SKM-1 treated with dmso at 0.1 percent for 144 hours (cell line): ENCODE measurements at regions not wholly inside any gene's neighbourhood (a gene's known extent, or its start where the extent isn't known, plus 50 kb on each side); places are given as distances from the start of the nearest gene placed in this dataset.
A peak's percentile ranks its signal among the peaks of the same experiment; 100 is the strongest.

Experiments
- DNase-seq: peaks from one replicate; lab custom pipeline; 2025; ENCODE audit not compliant: unreplicated experiment; lab: John Stamatoyannopoulos, UW

DNA sequence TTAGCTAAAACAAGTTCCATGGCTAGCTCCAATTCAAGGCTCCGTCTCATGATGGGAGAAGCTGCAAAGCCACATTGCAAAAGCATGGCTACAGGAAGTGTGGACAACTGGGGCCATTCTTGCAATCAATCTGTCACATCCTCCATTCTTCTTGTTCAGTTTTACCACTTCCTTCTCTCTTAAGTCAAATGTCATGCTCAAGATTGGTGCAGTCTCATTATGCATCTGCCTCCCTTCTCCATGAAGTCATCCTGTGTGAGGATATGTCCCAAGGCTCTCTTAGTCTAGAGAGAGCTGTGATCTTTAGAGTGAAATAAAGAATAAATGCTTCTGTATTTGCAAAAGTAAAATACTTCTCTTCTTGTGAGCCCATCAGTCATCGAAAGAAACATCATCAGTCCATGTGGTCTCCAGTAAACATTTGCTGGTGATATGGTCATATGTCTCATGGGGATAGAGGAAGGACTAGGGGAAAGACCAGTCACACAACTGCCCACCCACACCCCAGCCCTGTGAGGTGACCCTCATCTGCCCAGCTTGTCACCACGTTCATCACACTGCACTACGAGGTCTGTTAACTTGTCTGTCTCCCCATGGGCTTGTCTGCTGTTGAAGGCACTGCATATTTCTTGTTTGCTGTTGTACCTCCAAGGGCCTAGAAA is 303.0 kb downstream of the NUAK1 start:
- DNase-seq = peak; percentile 74

DNA sequence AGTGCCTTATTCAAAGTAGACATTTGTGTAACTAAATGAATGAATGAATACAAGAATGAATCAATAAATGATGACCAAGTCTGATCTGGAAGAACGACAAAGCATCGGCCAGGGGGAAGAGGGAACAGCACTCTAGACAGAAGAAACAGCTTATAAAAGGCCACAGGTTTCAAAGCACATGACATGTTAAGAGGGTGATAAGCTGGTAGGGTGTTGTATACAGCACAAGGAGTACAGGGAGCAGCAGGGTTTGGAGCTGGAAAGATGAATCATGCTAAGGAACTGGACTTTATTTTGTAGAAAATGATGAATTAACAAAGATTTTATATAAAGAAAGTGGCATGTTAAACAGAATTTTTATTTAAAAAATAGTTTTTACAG is 302.5 kb downstream of the NUAK1 start:
- DNase-seq = no peak

DNA sequence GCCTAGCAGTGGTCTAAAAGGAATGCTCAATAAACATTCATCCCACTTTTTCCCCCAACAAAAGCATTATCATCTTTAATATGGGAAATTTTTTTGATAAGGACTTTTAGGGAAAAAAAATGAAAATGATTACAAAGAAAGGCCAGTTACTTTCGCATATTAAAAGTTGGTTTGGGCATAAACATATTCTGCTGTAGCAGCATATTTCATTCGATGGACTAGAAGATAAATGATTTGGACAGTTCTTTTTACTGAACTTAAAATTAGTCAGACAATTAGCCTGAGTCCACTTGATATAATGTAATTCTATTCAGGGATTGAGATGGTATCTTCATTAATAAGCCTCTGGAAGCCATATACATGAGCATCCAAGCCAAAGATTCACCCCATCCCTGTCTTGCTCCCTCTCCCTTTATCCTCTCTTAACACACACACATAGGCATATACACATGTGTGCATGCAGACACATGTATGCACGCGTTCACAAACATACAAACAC is 299.1 kb downstream of the NUAK1 start:
- no peak for DNase-seq

DNA sequence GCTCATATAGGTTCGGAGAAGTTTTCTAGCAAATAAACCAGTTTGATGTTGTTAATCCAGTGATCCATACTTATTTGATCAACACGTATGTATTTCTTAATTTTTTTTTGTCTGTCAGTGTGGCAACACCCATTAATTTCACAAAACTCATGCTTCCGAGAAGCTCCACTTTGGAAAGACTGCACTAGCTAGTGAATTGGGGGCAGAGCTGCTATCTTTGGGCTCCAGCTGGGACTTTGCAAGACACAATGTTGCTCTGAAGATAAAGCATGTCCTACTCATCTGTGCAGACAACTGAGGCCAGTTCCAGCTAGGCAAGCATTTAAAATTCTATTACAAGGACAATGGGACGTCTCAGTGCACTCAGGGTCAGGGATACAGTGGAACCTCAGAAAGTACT is 298.4 kb downstream of the NUAK1 start:
- no peak for DNase-seq

DNA sequence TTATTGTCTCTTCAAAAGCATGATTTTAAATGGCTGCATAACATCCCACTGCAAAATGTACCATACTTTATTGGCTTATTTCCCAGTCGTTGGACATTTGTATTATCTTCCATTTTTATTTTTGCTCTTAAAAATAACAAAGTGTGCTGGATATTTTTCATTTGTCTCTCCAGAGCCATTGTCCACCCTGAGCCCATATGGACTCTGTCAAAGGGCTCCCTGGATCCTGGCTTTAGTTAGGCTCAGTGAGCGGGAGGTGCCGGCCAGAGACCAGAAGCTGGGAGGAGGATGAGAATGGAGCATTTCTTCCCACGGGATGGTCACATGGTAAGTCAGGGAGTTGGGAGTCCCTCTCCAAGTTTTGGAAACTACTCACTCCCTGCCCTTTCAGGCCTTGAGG is 296.9 kb downstream of the NUAK1 start:
- DNase-seq = no peak

DNA sequence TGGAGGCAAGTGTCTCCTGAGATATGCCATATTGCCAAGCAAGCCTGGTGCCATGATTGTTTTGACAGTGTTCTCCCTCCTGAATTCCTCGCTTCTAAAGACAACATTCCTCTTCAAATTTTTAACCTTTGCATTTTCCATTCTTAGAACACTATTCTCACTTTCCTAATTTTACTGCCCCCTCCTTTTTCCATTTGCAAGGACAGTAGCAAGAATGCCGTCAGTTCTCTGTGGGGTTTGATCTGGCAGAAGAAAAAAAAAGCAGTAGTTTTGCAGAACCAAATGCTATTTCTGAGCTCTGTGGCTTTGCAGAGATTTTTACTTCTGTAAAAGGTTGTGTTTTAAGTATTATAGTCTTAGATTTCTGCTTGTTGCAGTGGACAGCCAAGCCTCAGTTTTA is 295.2 kb downstream of the NUAK1 start:
- no peak for DNase-seq

DNA sequence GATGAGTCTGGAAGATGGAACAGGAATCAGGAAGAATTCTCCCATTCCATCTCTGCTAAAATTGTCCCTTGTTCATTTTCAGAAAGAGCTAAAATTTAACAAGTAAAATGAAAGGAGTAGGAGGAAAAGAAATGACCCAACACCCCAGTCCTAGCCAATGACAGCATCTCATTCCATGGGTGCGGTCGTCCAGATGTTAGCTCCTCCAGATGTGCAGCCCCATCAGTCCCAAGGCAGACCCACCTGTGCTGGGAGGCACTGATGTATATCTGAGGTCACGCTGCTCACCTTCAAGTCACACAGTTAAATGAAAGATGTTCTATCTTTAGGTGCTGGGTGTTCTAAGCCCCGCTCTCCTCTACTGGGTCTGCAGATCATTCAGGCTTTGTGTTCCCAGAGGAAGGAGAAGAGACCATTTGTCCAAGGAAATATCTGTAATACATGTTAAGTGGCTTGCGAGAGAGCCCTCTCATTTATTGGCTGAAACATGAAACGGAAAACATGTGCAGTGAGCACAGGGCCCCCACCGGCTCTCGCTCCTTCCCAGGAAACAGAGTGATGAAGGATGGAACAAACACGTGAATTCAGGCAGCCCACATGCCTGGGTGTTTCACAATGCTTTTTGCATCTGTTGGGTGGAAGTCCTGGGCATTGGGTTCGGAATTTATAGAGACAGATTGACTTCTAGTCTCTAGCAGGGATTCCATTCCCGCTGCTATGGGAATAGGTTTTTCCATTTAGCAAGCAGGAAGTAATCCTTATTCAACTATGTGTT is 294.6 kb downstream of the NUAK1 start:
- no peak for DNase-seq

DNA sequence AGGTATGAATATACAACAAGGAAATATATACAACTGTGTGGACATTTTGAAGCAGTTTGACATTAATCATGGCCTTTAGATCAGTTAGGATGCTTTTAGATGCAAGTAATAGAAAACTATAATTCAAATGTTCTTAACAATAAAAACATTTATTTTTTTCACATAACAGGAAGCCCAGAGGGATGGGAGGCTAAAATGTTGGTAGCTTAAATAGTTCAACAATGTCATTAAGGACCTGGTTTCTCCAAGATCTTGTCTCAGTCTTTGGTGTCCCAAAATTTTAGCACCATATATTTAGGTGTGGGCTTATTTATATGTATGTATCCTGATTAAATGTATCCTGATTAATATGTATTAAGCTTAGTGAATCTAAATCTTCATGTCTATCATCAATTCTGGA is 292.4 kb downstream of the NUAK1 start:
- no peak for DNase-seq

DNA sequence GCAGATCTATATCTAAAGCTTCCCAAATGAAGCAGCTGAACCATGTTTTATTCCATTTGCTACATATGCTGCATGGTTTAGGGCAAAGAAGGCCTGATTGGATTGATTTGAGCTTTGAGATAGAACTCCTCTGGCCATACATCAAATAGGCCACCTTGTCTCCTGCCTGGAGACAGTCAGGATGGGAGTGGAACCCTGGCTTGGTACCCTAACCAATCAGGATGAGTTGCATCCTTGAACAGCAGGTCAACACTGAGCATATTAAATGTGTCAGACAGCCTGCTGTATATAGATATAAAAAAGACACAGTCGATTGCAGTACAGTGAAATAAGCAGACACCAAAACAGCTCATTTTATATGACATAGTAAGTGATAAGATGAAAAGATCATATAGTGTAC is 291.7 kb downstream of the NUAK1 start:
- no peak for DNase-seq

DNA sequence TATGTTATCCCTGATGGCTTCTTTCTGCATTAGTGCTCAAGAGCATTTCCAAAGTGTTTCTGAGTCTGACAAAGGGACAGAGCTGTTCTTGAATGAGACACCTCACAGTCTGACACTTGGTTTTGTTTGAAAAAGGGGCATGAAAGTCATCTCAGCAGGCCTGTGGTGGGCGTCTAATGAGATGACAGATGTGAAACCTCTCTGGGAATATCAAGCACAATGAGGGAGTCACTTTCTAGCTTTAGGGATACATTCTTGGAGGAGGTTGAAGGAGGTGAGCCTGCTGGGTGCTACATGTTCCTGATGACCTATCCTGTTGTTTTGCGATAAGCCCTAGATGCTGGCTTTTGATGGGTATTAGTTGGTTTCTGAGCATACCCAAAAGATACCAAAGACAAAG is 290.5 kb downstream of the NUAK1 start:
- no peak for DNase-seq

DNA sequence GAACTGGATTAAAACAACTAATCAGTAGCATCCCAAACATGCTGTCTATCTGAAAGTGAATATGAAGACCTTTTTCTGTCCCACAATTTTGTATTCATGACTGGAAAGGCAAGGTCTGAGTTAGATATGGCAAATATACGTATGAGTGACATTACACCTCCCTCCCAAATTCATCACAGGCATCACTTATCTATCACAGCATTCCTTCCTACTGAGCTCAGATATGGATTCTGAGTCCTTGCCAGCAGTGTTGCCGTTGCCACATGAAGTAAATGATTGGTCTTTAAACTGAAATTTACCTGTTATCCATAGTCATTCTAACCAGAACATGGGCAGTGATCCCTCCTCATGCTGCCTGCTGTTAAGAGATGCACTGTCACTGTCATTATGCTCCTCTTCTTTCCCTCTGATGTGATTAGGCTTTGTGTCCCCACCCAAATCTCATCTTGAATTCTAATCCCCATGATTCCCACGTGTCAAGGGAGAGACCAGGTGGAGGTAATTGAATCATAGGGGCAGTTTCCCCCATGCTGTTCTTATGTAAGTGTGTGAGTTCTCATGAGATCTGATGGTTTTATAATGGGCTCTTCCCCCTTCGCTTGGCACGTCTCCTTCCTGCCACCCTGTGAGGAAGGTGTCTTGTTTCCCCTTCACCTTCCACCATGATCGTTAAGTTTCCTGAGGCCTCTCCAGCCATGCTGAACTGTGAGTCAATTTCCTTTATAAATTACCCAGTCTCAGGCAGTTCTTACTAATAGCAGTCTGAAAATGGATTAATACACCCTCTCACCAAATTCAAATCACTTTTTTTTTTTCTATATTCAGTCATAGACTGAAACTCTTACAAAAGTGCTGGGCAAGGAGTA is 288.4 kb downstream of the NUAK1 start:
- no peak for DNase-seq

DNA sequence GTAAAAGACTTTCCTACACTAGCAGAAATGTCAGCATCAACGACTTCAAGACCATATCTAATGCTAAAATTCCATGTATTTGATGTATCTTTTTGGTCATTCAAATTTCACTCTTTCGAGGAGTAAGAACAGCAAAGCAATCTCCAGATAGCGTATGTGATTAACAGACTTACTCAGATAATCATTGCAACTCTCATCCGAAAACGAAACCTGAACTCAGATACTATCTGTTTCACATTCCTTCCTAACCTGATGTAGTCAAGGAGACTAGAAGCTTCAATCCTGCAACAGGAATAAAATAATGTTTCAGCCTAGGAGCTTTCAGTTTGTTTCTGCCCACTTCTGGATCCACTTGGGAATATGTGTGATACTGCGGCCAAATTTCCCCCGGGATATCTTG is 286.3 kb downstream of the NUAK1 start:
- no peak for DNase-seq

DNA sequence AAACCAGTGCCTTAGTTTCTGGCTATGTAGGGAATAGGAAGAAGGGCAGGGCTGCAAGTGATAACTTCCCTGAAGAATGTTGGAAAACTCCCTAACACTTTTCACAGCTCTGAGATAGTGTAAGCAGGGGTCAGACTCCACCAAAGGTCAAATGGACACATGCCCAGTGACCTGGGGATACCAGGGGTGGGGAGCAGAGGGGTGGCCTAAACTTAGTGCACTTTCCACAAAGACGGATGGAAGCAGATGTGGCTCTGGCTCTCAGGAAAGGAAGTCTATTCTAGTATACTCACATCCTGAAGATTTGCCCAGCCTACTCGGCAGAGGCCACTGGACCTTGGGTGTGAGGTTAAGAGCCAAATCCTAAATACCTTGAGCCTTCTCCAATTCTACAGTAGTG is 285.8 kb downstream of the NUAK1 start:
- DNase-seq = no peak

DNA sequence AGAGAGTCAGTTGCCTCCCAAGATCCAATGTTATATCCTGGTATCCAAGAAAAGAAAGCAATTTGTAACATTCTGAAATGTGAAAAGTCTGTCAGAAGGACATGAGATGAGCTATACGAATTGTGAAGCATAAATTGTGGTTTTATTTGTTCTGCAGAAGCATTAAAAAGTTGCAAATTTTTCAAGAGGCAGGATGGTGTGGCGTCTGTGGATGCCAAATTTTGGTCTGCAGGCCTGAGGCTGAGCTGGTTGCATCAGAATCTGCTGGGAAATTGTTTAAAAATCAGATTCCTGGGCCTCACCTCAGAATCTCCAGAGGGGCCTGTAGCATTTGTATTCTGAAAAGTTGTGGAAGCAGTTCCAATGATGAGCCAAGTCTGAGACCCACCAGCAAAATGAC is 284.7 kb downstream of the NUAK1 start:
- no peak for DNase-seq

DNA sequence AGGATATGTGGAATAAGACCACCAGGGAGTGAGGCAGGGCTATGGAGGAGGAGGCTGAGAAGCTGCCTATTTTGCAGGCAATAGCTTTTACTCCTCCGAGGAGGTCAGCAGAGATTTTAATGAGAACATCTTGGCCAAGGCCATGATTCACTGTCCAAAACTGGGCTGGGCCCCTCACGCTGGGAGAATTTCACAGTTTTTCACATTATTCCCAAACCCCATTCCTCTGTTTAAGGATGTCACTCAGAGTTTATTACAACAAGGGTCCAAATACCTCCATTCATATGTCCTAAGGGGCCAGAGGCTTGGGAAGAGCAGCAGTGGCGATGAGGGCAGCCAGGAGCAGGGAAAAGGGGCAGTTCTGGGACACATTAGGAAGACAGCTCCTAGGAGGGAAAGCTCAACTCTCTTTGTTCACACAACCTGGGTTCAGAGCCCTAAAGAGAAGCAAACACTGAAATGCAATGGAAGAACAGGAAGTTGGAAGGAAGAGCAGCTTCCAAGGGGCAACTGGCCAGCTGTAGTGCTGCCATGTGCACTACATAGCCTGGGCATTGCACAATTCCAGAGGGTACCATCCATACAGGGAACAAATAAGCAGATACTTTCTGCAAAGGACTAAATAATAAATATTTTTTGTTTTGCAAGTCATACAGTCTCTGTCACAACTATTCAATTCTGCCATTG is 283.2 kb downstream of the NUAK1 start:
- DNase-seq = no peak

DNA sequence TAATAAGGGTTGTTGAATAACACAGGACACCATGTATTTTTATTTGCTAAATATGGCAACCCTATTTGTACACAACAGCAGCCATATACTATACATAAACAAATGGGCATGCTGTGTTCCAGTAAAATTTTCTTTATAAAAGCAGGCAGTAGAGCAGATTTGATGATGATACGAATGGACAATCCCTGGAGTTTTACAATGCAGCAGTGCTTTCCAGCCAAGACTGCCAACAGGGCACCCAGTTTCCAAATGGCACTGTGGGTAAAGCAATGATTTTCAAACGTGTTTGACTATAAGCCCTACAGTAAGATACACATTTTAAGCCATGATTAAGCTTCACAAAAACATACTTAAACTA is 282.7 kb downstream of the NUAK1 start:
- no peak for DNase-seq

DNA sequence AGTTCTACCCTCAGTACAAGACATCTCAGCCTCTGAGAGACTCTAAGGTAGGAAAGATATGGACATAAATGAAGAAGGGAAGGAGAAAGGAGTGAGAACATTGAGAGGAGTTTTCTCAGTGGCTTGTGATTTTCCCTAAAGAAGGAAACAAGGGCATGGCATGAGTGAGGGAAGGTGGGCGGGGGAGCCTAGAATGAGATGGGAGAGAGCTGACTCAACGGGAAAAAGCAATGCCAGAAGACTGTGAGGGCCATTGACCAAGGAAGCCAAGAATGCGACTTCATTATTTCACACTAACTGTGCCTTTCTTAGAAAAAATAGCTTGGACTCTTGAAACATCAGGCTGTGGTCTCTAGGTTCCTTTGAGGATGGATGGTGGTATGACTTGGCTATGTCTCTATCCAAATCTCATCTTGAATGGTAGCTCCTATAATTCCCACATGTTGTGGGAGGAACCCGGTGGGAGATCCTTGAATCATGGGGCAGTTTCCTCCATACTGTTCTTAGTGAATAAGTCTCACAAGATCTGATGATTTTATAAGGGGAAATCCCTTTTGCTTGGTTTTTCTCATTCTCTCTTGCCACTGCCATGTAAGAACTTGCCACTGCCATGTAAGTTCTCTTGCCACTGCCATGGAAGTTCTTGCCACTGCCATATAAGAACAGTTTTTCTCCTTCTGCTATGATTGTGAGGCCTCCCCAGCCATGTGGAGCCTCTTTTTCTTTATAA is 279.6 kb downstream of the NUAK1 start:
- DNase-seq = no peak

DNA sequence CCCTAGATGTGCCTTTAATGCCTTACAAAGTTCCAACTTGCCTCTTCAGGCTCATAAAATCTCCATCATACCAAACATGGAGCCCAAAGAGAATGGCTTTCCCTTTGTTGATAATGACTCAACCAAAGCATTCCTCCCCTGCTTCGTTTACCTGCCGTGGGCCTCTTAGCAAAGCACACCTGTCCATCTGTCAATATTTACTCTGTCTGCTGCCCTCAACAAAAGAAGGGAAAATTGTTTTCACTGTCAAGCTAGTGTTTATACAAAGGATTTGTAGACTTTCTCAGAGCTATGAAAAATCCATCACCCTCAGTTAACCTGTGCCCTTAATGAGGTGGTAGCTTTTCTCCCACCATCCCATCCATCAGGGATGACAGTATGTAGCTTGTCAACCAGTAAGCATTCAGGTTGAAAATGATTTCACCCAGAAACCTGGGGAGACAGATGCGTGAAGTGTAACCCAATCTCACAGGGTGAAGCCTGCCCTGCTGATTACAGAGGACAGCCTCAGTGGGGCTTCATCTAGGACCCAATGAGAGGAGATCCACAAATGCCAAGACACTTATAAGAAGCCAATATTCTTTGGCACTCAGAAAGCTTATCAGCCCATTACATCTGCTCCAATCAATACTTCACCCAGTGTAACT is 278.1 kb downstream of the NUAK1 start:
- DNase-seq = no peak

DNA sequence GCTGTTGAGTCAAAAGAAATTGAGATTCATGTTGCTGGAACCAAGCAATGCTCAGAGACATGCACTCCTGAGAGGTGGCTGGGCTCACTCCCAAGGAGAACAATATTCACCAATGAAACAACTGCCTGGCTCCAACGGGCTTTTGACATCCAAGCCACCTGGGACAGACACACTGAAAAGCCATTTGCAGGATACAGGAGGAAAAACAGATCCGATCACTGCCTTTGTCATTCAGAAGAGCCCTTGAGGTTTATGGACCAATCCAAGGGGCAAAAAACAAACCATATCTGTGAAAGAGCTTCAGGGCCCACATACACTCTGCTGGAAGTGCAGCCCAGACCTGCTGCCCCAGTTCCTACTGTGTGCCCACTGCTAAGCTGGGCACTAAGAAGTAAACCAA is 277.5 kb downstream of the NUAK1 start:
- DNase-seq = no peak

DNA sequence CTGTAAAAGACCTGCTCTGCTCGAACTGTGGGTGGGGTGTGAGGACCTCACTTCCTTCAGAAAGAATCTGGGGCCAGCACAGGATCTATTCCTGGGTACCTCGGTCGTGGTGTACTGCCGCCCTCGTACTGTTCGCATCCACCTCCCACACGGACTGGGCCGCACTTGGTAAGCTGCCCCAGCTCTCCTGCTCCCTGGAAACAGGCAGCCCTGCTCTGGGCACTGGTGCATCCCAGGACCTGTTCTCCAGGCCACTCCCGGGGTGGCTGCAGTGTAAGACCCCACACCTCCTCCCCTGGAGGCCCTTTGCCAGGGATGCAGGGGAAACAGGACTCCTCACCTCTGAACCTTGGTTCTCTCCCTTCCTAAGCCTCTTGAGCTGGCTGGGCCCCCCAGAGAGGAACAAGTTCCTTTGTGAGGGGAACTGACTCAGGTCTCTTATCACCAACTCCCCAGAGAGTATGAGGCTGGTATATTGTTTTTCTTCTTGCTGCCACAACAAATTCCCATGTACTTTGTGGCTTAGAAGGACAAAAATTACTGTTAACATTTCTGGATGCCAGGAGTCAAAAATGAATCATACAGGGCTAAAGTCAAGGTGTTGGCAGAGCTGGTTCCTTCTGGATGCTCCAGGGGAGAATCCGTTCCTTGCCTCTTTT is 276.5 kb downstream of the NUAK1 start:
- DNase-seq = no peak
